GM12878 (cell line): ENCODE measurements at regions not wholly inside any gene's neighbourhood (a gene's known extent, or its start where the extent isn't known, plus 50 kb on each side); places are given as distances from the start of the nearest gene placed in this dataset.

ENCODE experiments used
- ATF2 ChIP-seq: IDR thresholded peaks from 2 replicates; pipeline ENCODE4 v1.6.1; 2012; ENCODE audit warnings: low read length, inconsistent platforms
- IRF5 ChIP-seq: fragments of 450-650 bp; IDR thresholded peaks from 2 replicates; pipeline ENCODE4 v1.6.1; 2017; ENCODE audit warnings: borderline replicate concordance
- MTA2 ChIP-seq: fragments of 450-650 bp; IDR thresholded peaks from 2 replicates; pipeline ENCODE4 v1.6.1; 2016; ENCODE audit warnings: low read depth, mild to moderate bottlenecking, moderate library complexity
- MYC ChIP-seq: IDR thresholded peaks from 2 replicates; pipeline ENCODE4 v1.6.1; 2011; ENCODE audit warnings: mild to moderate bottlenecking, low read length, moderate library complexity, inconsistent platforms; ENCODE audit not compliant: insufficient read depth, insufficient replicate concordance, insufficient read length, severe bottlenecking
- ZBTB11 ChIP-seq: fragments of 450-650 bp; formaldehyde crosslinking; IDR thresholded peaks from 2 replicates; pipeline ENCODE4 v1.5.0; 2022; ENCODE audit warnings: mild to moderate bottlenecking, missing genetic modification characterization
- ZNF384 ChIP-seq: IDR thresholded peaks from 2 replicates; pipeline ENCODE4 v1.6.1; 2012; ENCODE audit warnings: low read depth, mild to moderate bottlenecking, low read length, improper control_type of control experiment, borderline replicate concordance
- ZSCAN29 ChIP-seq: fragments of 450-650 bp; IDR thresholded peaks from 2 replicates; pipeline ENCODE4 v1.6.1; 2017; ENCODE audit warnings: mild to moderate bottlenecking, moderate library complexity

GRCh38 chr6:141151710-141152417 lies 980.9 kb upstream of the GJE1 start (continued):
- TF ChIP-seq ZBTB11 (CRISPR knock-in tag) (no peak), ZNF384 (no peak), IRF5 (no peak), MTA2 (no peak), ZSCAN29 (no peak), ATF2 (no peak), MYC (no peak)
- TF ChIP-seq, all 136 proteins: peak for 0
